Aorta (tissue), 5 donors: ENCODE measurements at regions not wholly inside any gene's neighbourhood (a gene's known extent, or its start where the extent isn't known, plus 50 kb on each side); places are given as distances from the start of the nearest gene placed in this dataset.
A peak's percentile ranks its signal among the peaks of the same experiment; 100 is the strongest.
"Not testable (repeated sequence)": the region's sequence is repeated elsewhere in the genome, so short reads cannot be mapped to it uniquely, and the experiment has no call there.

ENCODE experiments used
- ATAC-seq: fragments of 200-7000 bp; cut with Tn5 transposase; one replicate; pipeline ENCODE4 v1.9.1; 2022; ENCODE audit warnings: moderate library complexity; ENCODE audit not compliant: low FRiP score
- DNase-seq, 2 donors: peaks; one replicate each; pipeline ENCODE4 v3.0.0-alpha.2; 2020
- H3K27ac ChIP-seq, 2 donors: one replicate each; pipeline ENCODE4 v1.5.1; 2013; ENCODE audit warnings: low read length in 2 of 2, mild to moderate bottlenecking in 2 of 2, moderate library complexity in 2 of 2, control low read depth in 1 of 2, inconsistent platforms in 1 of 2, low read depth in 1 of 2
- H3K27me3 ChIP-seq, 2 donors: one replicate each; pipeline ENCODE4 v1.6.1; 2013; ENCODE audit warnings: control low read depth in 1 of 2, low read length in 1 of 2, mild to moderate bottlenecking in 1 of 2, moderate library complexity in 1 of 2; ENCODE audit not compliant: insufficient read depth in 2 of 2, control insufficient read depth in 1 of 2
- H3K36me3 ChIP-seq, 2 donors: one replicate each; pipeline ENCODE4 v1.6.1; 2013; ENCODE audit warnings: control low read depth in 1 of 2, low read length in 1 of 2, mild to moderate bottlenecking in 1 of 2; ENCODE audit not compliant: insufficient read depth in 2 of 2, control insufficient read depth in 1 of 2
- H3K4me1 ChIP-seq, 2 donors: one replicate each; pipeline ENCODE4 v1.6.1; 2013; ENCODE audit warnings: low read length in 2 of 2, control low read depth in 1 of 2, mild to moderate bottlenecking in 1 of 2, moderate library complexity in 1 of 2; ENCODE audit not compliant: insufficient read depth in 2 of 2, control insufficient read depth in 1 of 2
- H3K4me3 ChIP-seq, 2 donors: one replicate each; pipeline ENCODE4 v1.5.1; 2013; ENCODE audit warnings: low read length in 2 of 2, control low read depth in 1 of 2, mild to moderate bottlenecking in 1 of 2
- H3K9me3 ChIP-seq: one replicate; pipeline ENCODE4 v1.6.1; 2013; ENCODE audit warnings: mild to moderate bottlenecking, low read length; ENCODE audit not compliant: control insufficient read depth
- WGBS, 2 donors: extraction: QIAGEN DNeasy Blood & Tissue Kit; methylation state at CpG; one replicate each; pipeline ENCODE4 v1.1.7; 2013; 5-methylcytosine and 5-hydroxymethylcytosine counted together
- intact Hi-C, 2 donors: fragments of 100-400 bp; cut with DNase I; formaldehyde crosslinking; loops; one replicate each; pipeline versions ENCODE4 v1.14.2 to v1.15.0; 2022
- donor health status: healthy with polysubstance abuse.
- donor health status: Bipolar disorder and iron deficiency.
- donor health status: DM: no; HTN: no; CAD: no.
- donor health status: DM: no; HTN: no; CAD: no.
- donor health status: DM: yes; HTN: yes; CAD: no.

GRCh38 chr2:49342156-49342555 lies 187.8 kb upstream of the FSHR start:
- no peaks in the 10 kb centered on the region for H3K36me3 ChIP-seq
- intact Hi-C loops, result no loop called here
- no peak for DNase-seq
- no peak for ATAC-seq
- H3K4me1 ChIP-seq, result no peaks in the 10 kb centered on the region
- no peak overlapping the region for H3K27ac ChIP-seq
- 23 to 59% methylated on average over 1 of the region's 1 CpG for WGBS, 2 donors
- no peaks in the 10 kb centered on the region for H3K9me3 ChIP-seq
- no peak overlapping the region for H3K4me3 ChIP-seq
- no peaks in the 10 kb centered on the region for H3K27me3 ChIP-seq

DNA sequence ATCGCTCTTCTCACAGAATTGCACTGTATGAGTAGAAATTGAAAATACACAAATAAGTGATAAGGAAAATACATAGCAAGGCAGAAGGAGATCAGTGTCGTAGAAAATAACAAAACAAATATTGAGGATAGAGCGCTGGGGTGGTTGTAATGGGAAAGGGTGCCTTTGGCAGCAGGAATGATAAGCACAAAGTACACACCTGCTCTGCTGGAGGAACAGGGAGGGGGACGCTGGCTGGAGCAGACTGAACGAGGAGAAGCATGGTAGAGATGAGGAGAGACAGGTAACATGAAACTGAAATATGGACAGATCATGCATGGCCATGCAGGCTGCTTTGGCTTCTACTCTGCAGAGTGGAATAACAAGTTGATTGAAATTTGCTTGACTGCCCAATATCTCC lies 181.2 kb upstream of the FSHR start:
- DNase-seq, result no peak
- ATAC-seq, result no peak
- H3K36me3 ChIP-seq, result no peaks in the 10 kb centered on the region
- no peaks in the 10 kb centered on the region for H3K9me3 ChIP-seq
- no peak overlapping the region for H3K4me3 ChIP-seq
- intact Hi-C loops, result no loop called here
- H3K27ac ChIP-seq, result no peak overlapping the region
- no peaks in the 10 kb centered on the region for H3K27me3 ChIP-seq
- 74 to 79% methylated on average over 5 of the region's 5 CpGs for WGBS, 2 donors
- H3K4me1 ChIP-seq, result no peaks in the 10 kb centered on the region

GRCh38 chr2:49332415-49332814 lies 178.1 kb upstream of the FSHR start:
- Histone ChIP-seq H3K4me3 (no peak overlapping the region), H3K27ac (no peak overlapping the region), H3K9me3 (no peaks in the 10 kb centered on the region), H3K4me1 (no peaks in the 10 kb centered on the region), H3K27me3 (no peaks in the 10 kb centered on the region), H3K36me3 (no peaks in the 10 kb centered on the region)
- no peak for DNase-seq
- ATAC-seq, result no peak
- WGBS, 2 donors, result 74 to 81% methylated on average over 1 of the region's 1 CpG
- intact Hi-C loops, result no loop called here

GRCh38 chr2:49318531-49318930 lies 164.2 kb upstream of the FSHR start:
- intact Hi-C loops, result no loop called here
- no peaks in the 10 kb centered on the region for H3K4me1 ChIP-seq
- no peaks in the 10 kb centered on the region for H3K27me3 ChIP-seq
- H3K27ac ChIP-seq, result no peak overlapping the region
- no peaks in the 10 kb centered on the region for H3K36me3 ChIP-seq
- 60% methylated on average over 1 of the region's 1 CpG for WGBS, 2 donors
- ATAC-seq (no peak), DNase-seq (no peak)
- peaks cover 5% of the 10 kb centered on the region for H3K9me3 ChIP-seq
- H3K4me3 ChIP-seq, result no peak overlapping the region

DNA sequence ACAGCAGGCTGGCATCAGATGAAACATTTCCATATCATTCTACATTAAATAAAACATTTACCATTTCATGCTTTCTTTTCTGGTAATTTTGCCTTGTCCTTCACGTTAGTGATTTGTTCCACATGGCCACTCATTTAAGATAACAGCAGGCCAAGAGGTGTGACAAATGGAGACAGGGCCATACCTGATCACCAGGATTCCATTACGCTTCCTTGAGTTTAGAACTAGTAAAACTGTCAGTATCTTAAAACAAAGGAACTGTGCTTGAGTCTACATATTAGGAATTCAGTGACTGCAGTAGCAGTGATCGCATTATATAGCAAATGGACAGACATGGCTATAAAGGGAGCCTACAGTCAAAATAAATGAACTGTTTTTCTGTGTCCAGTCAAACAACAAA lies 155.1 kb upstream of the FSHR start:
- no peak for DNase-seq
- intact Hi-C loops, result no loop called here
- 49 to 54% methylated on average over 3 of the region's 3 CpGs for WGBS, 2 donors
- Histone ChIP-seq H3K4me1 (no peaks in the 10 kb centered on the region), H3K36me3 (no peaks in the 10 kb centered on the region), H3K4me3 (no peak overlapping the region), H3K27me3 (no peaks in the 10 kb centered on the region), H3K9me3 (peaks cover 2% of the 10 kb centered on the region), H3K27ac (no peak overlapping the region)
- no peak for ATAC-seq

- no peak overlapping the region for H3K4me3 ChIP-seq
- DNase-seq (no peak), ATAC-seq (no peak)
- H3K36me3 ChIP-seq, result no peaks in the 10 kb centered on the region
- 56 to 61% methylated on average over 3 of the region's 3 CpGs for WGBS, 2 donors
- H3K4me1 ChIP-seq, result no peaks in the 10 kb centered on the region
- no peak overlapping the region for H3K27ac ChIP-seq
- peaks cover 2% of the 10 kb centered on the region for H3K9me3 ChIP-seq
- H3K27me3 ChIP-seq, result no peaks in the 10 kb centered on the region
- intact Hi-C loops, result no loop called here
Observed at GRCh38 chr2:49306925-49307324, 152.6 kb upstream of the FSHR start.

GRCh38 chr2:49298693-49299092 lies 144.4 kb upstream of the FSHR start:
- H3K9me3 ChIP-seq, H3K36me3 ChIP-seq, H3K4me1 ChIP-seq, intact Hi-C loops, H3K4me3 ChIP-seq, H3K27me3 ChIP-seq, H3K27ac ChIP-seq, ATAC-seq: not testable (repeated sequence)
- DNase-seq, result peak in 1 of 2 donors; percentile 21
- WGBS, 2 donors, result 70 to 73% methylated on average over 5 of the region's 5 CpGs

DNA sequence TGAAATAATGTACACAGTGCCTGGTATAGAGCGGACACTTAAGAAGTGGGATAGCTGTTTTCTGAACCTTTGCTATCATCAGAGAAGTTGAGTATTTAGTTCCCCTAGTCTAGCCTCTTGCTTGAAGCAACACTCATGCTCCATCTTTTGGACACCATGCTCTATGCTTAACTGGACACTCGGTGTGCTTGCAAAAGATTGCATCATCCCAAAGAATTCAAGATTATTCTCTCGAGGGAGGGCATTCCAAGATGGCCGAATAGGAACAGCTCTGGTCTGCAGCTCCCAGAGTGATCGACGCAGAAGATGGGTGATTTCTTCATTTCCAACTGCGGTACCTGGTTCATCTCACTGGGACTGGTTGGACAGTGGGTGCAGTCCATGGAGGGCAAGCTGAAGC lies 143.9 kb upstream of the FSHR start:
- peaks cover 1% of the 10 kb centered on the region for H3K9me3 ChIP-seq
- no peak for ATAC-seq
- WGBS, 2 donors, result 84 to 86% methylated on average over 7 of the region's 7 CpGs
- no peak overlapping the region for H3K27ac ChIP-seq
- H3K27me3 ChIP-seq, result no peaks in the 10 kb centered on the region
- intact Hi-C loops, result no loop called here
- DNase-seq, result no peak
- H3K36me3 ChIP-seq, result no peaks in the 10 kb centered on the region
- no peaks in the 10 kb centered on the region for H3K4me1 ChIP-seq
- H3K4me3 ChIP-seq, result no peak overlapping the region

DNA sequence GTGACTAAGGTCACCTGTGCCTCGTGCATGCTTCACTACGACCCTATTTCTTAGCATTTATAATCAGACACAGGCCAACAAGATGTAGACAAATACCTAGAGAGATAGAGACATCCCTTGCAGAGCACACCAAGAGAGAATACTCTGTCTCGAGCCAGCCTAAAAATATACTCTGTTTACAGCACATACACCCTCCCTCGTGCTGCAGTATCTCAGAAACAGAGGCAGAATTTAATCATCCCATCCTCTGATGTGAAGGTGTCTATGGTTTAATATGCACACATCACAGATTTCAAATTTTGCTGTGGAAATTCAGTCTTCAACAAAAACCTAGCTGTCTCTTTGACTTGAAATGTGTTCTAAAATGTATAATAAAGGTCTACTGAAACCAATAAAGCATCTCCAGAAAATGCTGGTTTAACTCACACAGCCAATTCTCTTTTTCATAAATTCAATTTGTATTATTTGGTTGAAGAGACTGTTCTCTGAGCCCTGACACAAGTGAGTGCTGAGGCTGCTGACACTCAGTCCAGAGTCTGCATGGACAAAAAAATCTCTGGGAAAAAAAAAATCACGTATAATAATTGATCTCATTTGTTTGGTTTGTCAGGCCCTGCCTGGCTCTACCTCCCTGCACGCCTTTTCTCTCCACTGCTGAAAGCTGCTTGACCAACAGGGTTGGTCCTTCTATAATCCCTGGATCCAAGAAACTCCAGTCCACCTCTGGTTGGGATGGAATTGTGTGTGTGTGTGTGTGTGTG lies 142.0 kb upstream of the FSHR start:
- no peaks in the 10 kb centered on the region for H3K36me3 ChIP-seq
- DNase-seq (no peak), ATAC-seq (no peak)
- intact Hi-C loops, result no loop called here
- H3K9me3 ChIP-seq, result peaks cover 1% of the 10 kb centered on the region
- no peaks in the 10 kb centered on the region for H3K27me3 ChIP-seq
- H3K4me3 ChIP-seq, result no peak overlapping the region
- WGBS, 2 donors, result 64 to 67% methylated on average over 6 of the region's 6 CpGs
- H3K27ac ChIP-seq, result no peak overlapping the region
- H3K4me1 ChIP-seq, result no peaks in the 10 kb centered on the region
